HAP-1 (cell line): ENCODE measurements at regions not wholly inside any gene's neighbourhood (a gene's known extent, or its start where the extent isn't known, plus 50 kb on each side); places are given as distances from the start of the nearest gene placed in this dataset.

ENCODE experiments used
- DNase-seq, 2 experiments: peaks; one replicate each; pipeline ENCODE4 v3.0.0-alpha.2; 2016 to 2020; ENCODE audit warnings: low spot score in 2 of 2
- H3K27me3 ChIP-seq: fragments of 250-450 bp; sonication (Bioruptor Pico); 2 replicates; pipeline ENCODE4 v1.5.1; 2020; ENCODE audit warnings: low read depth, mild to moderate bottlenecking, moderate library complexity
- H3K36me3 ChIP-seq: fragments of 250-450 bp; sonication (Bioruptor Pico); replicated peaks from 2 replicates; pipeline ENCODE4 v1.5.1; 2020; ENCODE audit warnings: mild to moderate bottlenecking
- H3K4me1 ChIP-seq: fragments of 250-450 bp; sonication (Bioruptor Pico); 2 replicates; pipeline ENCODE4 v1.5.1; 2020; ENCODE audit warnings: mild to moderate bottlenecking
- H3K4me3 ChIP-seq: fragments of 250-450 bp; sonication (Bioruptor Pico); 2 replicates; pipeline ENCODE4 v1.5.1; 2020; ENCODE audit warnings: mild to moderate bottlenecking, moderate library complexity
- H3K9me3 ChIP-seq: fragments of 250-450 bp; sonication (Bioruptor Pico); 2 replicates; pipeline ENCODE4 v1.5.1; 2020; ENCODE audit warnings: mild to moderate bottlenecking, moderate library complexity
- in situ Hi-C: fragments of 300-500 bp; cut with MboI; formaldehyde crosslinking; loops from 3 replicates; pipeline ENCODE4 v1.14.3; 2020; ENCODE audit warnings: low sequenced_read_pairs, inconsistent platforms, mixed read lengths

- Histone ChIP-seq H3K4me3 (no peak overlapping the region), H3K4me1 (peaks cover 21% of the 10 kb centered on the region), H3K27me3 (no peaks in the 10 kb centered on the region), H3K9me3 (no peaks in the 10 kb centered on the region), H3K36me3 (no peaks in the 10 kb centered on the region)
- peak; percentile 27 to 68 for DNase-seq
- in situ Hi-C loops: no loop called here
Observed at GRCh38 chrX:98523026-98523425, 1639.3 kb downstream of the RPA4 start.

DNA sequence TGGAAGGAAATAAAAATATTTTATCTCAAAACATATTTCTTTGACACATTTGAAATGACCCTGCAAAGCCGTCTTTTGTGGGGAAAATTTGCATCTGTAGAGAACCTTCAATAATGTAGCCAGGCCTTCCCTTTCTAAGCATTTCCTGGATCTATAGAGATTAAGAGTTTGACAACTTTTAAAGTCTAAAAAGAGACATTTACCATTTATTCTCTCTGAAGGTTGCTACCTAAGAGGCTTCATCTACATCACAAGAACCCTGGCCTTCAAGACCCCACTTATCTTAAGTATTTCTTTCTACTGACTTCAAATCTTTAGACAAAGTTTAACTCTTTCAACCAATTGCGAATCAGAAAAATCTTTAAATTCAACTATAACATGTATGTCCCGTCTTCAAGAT, 1639.8 kb downstream of the RPA4 start:
- no peaks in the 10 kb centered on the region for H3K9me3 ChIP-seq
- no peaks in the 10 kb centered on the region for H3K27me3 ChIP-seq
- H3K4me3 ChIP-seq: no peak overlapping the region
- in situ Hi-C loops: no loop called here
- peaks cover 21% of the 10 kb centered on the region for H3K4me1 ChIP-seq
- DNase-seq: peak; percentile 32 to 98
- no peaks in the 10 kb centered on the region for H3K36me3 ChIP-seq

- Histone ChIP-seq H3K4me3 (no peak overlapping the region), H3K4me1 (peaks cover 16% of the 10 kb centered on the region), H3K36me3 (no peaks in the 10 kb centered on the region), H3K9me3 (no peaks in the 10 kb centered on the region), H3K27me3 (no peaks in the 10 kb centered on the region)
- in situ Hi-C loops: no loop called here
- DNase-seq: peak; percentile 62 to 75
Observed at GRCh38 chrX:98548519-98548918, 1664.8 kb downstream of the RPA4 start.

DNA sequence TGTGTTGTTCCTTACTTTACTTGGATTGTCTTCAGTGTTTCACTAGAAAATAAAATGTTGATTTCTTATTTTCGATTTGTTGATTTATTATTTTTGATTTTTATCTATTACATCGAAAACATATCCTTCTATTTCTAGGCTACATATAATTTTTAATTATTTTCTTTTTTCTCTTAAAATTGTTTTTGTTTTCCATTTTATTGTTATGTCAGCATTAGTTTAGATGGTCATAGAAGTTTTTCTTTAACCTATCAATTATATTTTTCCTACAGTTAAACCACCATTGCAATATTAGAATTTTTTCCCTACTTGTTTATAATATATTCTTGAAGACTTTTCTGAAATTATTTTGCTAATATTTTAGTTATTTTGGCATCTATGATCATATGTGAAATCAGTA, 1685.1 kb downstream of the RPA4 start:
- no peaks in the 10 kb centered on the region for H3K36me3 ChIP-seq
- DNase-seq: no peak
- H3K27me3 ChIP-seq: no peaks in the 10 kb centered on the region
- in situ Hi-C loops: no loop called here
- no peaks in the 10 kb centered on the region for H3K9me3 ChIP-seq
- no peaks in the 10 kb centered on the region for H3K4me1 ChIP-seq
- no peak overlapping the region for H3K4me3 ChIP-seq

- Histone ChIP-seq H3K36me3 (no peaks in the 10 kb centered on the region), H3K27me3 (no peaks in the 10 kb centered on the region), H3K4me1 (peaks cover 22% of the 10 kb centered on the region), H3K9me3 (no peaks in the 10 kb centered on the region), H3K4me3 (no peak overlapping the region)
- DNase-seq: peak; percentile 24 to 99
- in situ Hi-C loops: no loop called here
Observed at GRCh38 chrX:98605941-98606340, 1722.2 kb downstream of the RPA4 start.

- Histone ChIP-seq H3K36me3 (no peaks in the 10 kb centered on the region), H3K4me3 (no peak overlapping the region), H3K9me3 (no peaks in the 10 kb centered on the region), H3K27me3 (no peaks in the 10 kb centered on the region), H3K4me1 (peaks cover 24% of the 10 kb centered on the region)
- in situ Hi-C loops: no loop called here
- no peak for DNase-seq
Observed at GRCh38 chrX:98607739-98608138, 1724.0 kb downstream of the RPA4 start.

GRCh38 chrX:98627645-98628044, 1743.9 kb downstream of the RPA4 start:
- no peaks in the 10 kb centered on the region for H3K36me3 ChIP-seq

GRCh38 chrX:98637451-98637850, 1753.7 kb downstream of the RPA4 start:
- H3K9me3 ChIP-seq: no peaks in the 10 kb centered on the region; the same call in 1 of the 2 replicates
- in situ Hi-C loops: no loop called here
- H3K36me3 ChIP-seq: no peaks in the 10 kb centered on the region
- no peak for DNase-seq
- no peaks in the 10 kb centered on the region for H3K27me3 ChIP-seq
- no peaks in the 10 kb centered on the region for H3K4me1 ChIP-seq
- H3K4me3 ChIP-seq: no peak overlapping the region

More at GRCh38 chrX:98627645-98628044, 1743.9 kb downstream of the RPA4 start:
- no peaks in the 10 kb centered on the region for H3K27me3 ChIP-seq
- no peak overlapping the region for H3K4me3 ChIP-seq
- in situ Hi-C loops: no loop called here
- no peak for DNase-seq
- peaks cover 9% of the 10 kb centered on the region for H3K4me1 ChIP-seq
- H3K9me3 ChIP-seq: no peaks in the 10 kb centered on the region

GRCh38 chrX:98646351-98646750, 1762.6 kb downstream of the RPA4 start:
- Histone ChIP-seq H3K4me3 (no peak overlapping the region), H3K27me3 (no peaks in the 10 kb centered on the region), H3K9me3 (no peaks in the 10 kb centered on the region), H3K4me1 (peaks cover 9% of the 10 kb centered on the region), H3K36me3 (no peaks in the 10 kb centered on the region)
- peak in 1 of 2 experiments; percentile 32 for DNase-seq
- in situ Hi-C loops: no loop called here

- H3K9me3 ChIP-seq: no peaks in the 10 kb centered on the region
- no peaks in the 10 kb centered on the region; the same call in 1 of the 2 replicates for H3K4me1 ChIP-seq
- no peak for DNase-seq
- in situ Hi-C loops: no loop called here
- no peaks in the 10 kb centered on the region for H3K36me3 ChIP-seq
- no peak overlapping the region for H3K4me3 ChIP-seq
- H3K27me3 ChIP-seq: no peaks in the 10 kb centered on the region
Observed at GRCh38 chrX:98654565-98654964, 1755.5 kb downstream of the PCDH19 start.
